Natural killer cell (primary cell): ENCODE measurements at regions not wholly inside any gene's neighbourhood (a gene's known extent, or its start where the extent isn't known, plus 50 kb on each side); places are given as distances from the start of the nearest gene placed in this dataset.

Experiments
- ATAC-seq, 3 donors: fragments of 150-1000 bp in 2 of 3; fragments of 200-7000 bp in 1 of 3; cut with Tn5 transposase; 1 replicate in 1 of 3; 2 replicates in 2 of 3; pipeline ENCODE4 v1.10.0; 2021; ENCODE audit warnings: mild to moderate bottlenecking in 2 of 3, moderate library complexity in 2 of 3
- DNase-seq, 2 donors: peaks; one replicate each; pipeline versions ENCODE4 v3.0.0 to v3.0.0-alpha.2; 2013 to 2021; ENCODE audit warnings: mixed read lengths in 1 of 2
- H3K27ac ChIP-seq: one replicate; pipeline ENCODE4 v1.5.1; 2013; ENCODE audit warnings: mild to moderate bottlenecking, low read length
- H3K27me3 ChIP-seq: one replicate; pipeline ENCODE4 v1.6.1; 2013; ENCODE audit warnings: low read length; ENCODE audit not compliant: control insufficient read depth, insufficient read depth
- H3K36me3 ChIP-seq: one replicate; pipeline ENCODE4 v1.6.1; 2013; ENCODE audit warnings: low read length; ENCODE audit not compliant: control insufficient read depth, insufficient read depth
- H3K4me1 ChIP-seq: one replicate; pipeline ENCODE4 v1.6.1; 2013; ENCODE audit warnings: low read length; ENCODE audit not compliant: control insufficient read depth, insufficient read depth
- H3K4me3 ChIP-seq: one replicate; pipeline ENCODE4 v1.5.1; 2013; ENCODE audit warnings: low read length
- H3K9me3 ChIP-seq: one replicate; pipeline ENCODE4 v1.6.1; 2013; ENCODE audit warnings: low read length; ENCODE audit not compliant: control insufficient read depth, insufficient read depth
- H3K27ac Mint-ChIP-seq, 2 donors: one replicate each; pipeline ENCODE4 v1.8.0; 2022; ENCODE audit warnings: mild to moderate bottlenecking in 2 of 2, mixed read lengths in 2 of 2, moderate library complexity in 1 of 2
- H3K27me3 Mint-ChIP-seq, 2 donors: one replicate each; pipeline ENCODE4 v1.8.0; 2022; ENCODE audit warnings: low read depth in 2 of 2, mixed read lengths in 2 of 2
- H3K36me3 Mint-ChIP-seq: one replicate; pipeline ENCODE4 v1.8.0; 2022; ENCODE audit warnings: mixed read lengths
- H3K4me1 Mint-ChIP-seq, 2 donors: one replicate each; pipeline ENCODE4 v1.8.0; 2022; ENCODE audit warnings: mixed read lengths in 2 of 2
- H3K4me3 Mint-ChIP-seq: one replicate; pipeline ENCODE4 v1.8.0; 2022; ENCODE audit warnings: mild to moderate bottlenecking, moderate library complexity, mixed read lengths
- H3K9me3 Mint-ChIP-seq, 2 donors: one replicate each; pipeline ENCODE4 v1.8.0; 2022; ENCODE audit warnings: mixed read lengths in 2 of 2
- CTCF ChIP-seq: fragments of 200-600 bp; IDR thresholded peaks from one replicate; pipeline ENCODE4 v1.8.0; 2022; ENCODE audit warnings: antibody characterized with exemption
- WGBS: methylation state at CpG from one replicate; pipeline ENCODE4 v1.1.7; 2013; ENCODE audit warnings: missing lambda C conversion rate; ENCODE audit not compliant: insufficient coverage; 5-methylcytosine and 5-hydroxymethylcytosine counted together
- intact Hi-C: fragments of 100-400 bp; cut with micrococcal nuclease; formaldehyde crosslinking; loops from one replicate; pipeline ENCODE4 v1.14.2; 2022

GRCh38 chr4:119982756-119983155 lies 83.9 kb downstream of the MAD2L1 start:
- ATAC-seq, result no peak
- no peak overlapping the region for H3K27ac Mint-ChIP-seq
- no peaks in the 10 kb centered on the region for H3K27me3 Mint-ChIP-seq
- no peaks in the 10 kb centered on the region for H3K9me3 ChIP-seq
- H3K4me1 Mint-ChIP-seq, result no peaks in the 10 kb centered on the region
- no peak for DNase-seq
- H3K36me3 Mint-ChIP-seq, result no peaks in the 10 kb centered on the region
- H3K4me3 Mint-ChIP-seq, result no peak overlapping the region
- no peak for TF ChIP-seq CTCF
- H3K27ac ChIP-seq, result no peak overlapping the region
- no peak overlapping the region for H3K4me3 ChIP-seq
- no peaks in the 10 kb centered on the region for H3K36me3 ChIP-seq
- H3K4me1 ChIP-seq, result no peaks in the 10 kb centered on the region
- intact Hi-C loops, result no loop called here
- H3K27me3 ChIP-seq, result no peaks in the 10 kb centered on the region
- no peaks in the 10 kb centered on the region for H3K9me3 Mint-ChIP-seq

GRCh38 chr4:119980456-119980855 lies 86.2 kb downstream of the MAD2L1 start:
- no peak overlapping the region for H3K27ac ChIP-seq
- DNase-seq, result no peak
- 79% methylated on average over 2 of the region's 2 CpGs for WGBS
- Mint-ChIP-seq H3K27ac (no peak overlapping the region), H3K36me3 (no peaks in the 10 kb centered on the region), H3K4me3 (no peak overlapping the region), H3K9me3 (no peaks in the 10 kb centered on the region), H3K27me3 (no peaks in the 10 kb centered on the region), H3K4me1 (no peaks in the 10 kb centered on the region)
- no peaks in the 10 kb centered on the region for H3K9me3 ChIP-seq
- no peaks in the 10 kb centered on the region for H3K27me3 ChIP-seq
- no peak for ATAC-seq
- H3K4me3 ChIP-seq, result no peak overlapping the region
- intact Hi-C loops, result no loop called here
- no peaks in the 10 kb centered on the region for H3K4me1 ChIP-seq
- no peak for TF ChIP-seq CTCF
- H3K36me3 ChIP-seq, result no peaks in the 10 kb centered on the region

DNA sequence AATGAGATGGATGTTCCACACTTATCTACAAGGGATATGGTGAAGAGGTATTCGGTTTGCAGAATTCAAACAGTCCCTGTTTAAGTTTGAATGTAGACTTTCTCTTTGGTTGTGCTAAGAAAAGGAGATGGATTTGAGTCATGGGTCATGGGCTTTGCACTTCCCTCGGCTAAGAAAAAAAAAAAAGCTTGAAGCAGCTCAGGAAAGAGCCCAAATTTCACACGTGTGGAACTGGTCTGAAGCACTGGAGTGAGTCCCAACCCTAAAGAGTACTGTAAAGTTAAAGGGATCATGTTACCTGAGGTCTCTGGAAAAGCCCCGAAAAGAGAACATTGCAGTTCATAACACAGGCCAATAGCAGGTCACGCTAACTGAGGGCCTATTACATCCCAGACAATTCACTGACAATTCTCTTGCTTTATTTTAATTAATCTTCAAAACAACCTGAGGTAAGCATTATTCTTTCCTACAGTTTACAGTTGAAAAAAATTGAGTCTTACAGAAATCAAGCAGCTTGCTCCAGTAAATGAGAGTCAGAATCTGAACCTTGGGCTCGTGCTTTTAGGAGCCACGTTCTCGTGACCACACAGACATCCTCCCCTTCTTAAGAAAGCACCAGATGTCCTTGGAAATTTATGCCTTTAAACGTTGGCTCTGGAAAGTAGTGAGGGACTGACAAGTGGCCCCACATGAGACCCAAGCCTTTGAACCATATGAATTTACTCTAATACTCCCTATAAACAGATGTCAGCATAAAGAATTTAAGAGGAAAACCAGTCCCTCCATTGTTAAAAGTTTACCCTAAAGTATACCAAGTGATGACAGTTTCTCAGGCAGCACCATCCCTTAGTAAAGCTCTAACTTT lies 89.3 kb downstream of the MAD2L1 start:
- WGBS, result 65% methylated on average over 9 of the region's 9 CpGs
- Histone ChIP-seq H3K36me3 (no peaks in the 10 kb centered on the region), H3K4me3 (no peak overlapping the region), H3K9me3 (no peaks in the 10 kb centered on the region), H3K27ac (no peak overlapping the region), H3K4me1 (no peaks in the 10 kb centered on the region), H3K27me3 (no peaks in the 10 kb centered on the region)
- Mint-ChIP-seq H3K27me3 (no peaks in the 10 kb centered on the region), H3K4me3 (no peak overlapping the region), H3K9me3 (no peaks in the 10 kb centered on the region), H3K36me3 (no peaks in the 10 kb centered on the region), H3K27ac (no peak overlapping the region), H3K4me1 (no peaks in the 10 kb centered on the region)
- ATAC-seq (no peak), DNase-seq (no peak)
- TF ChIP-seq CTCF, result no peak
- intact Hi-C loops, result no loop called here
